Activated naive CD8-positive, alpha-beta T cell treated with anti-CD3 and anti-CD28 coated beads, Interleukin-2, amount 50 U/mL, for 24 hours (primary cell): ENCODE measurements at regions not wholly inside any gene's neighbourhood (a gene's known extent, or its start where the extent isn't known, plus 50 kb on each side); places are given as distances from the start of the nearest gene placed in this dataset.

Experiments used
- ATAC-seq: fragments of 150-1000 bp; cut with Tn5 transposase; one replicate; pipeline ENCODE4 v1.10.0; 2021
- DNase-seq: peaks from one replicate; pipeline ENCODE4 v3.0.0; 2021
- H3K27ac Mint-ChIP-seq: one replicate; pipeline ENCODE4 v1.8.0; 2021; ENCODE audit warnings: mild to moderate bottlenecking, mixed read lengths
- H3K27me3 Mint-ChIP-seq: one replicate; pipeline ENCODE4 v1.8.0; 2021; ENCODE audit warnings: mixed read lengths
- H3K36me3 Mint-ChIP-seq: one replicate; pipeline ENCODE4 v1.8.0; 2021; ENCODE audit warnings: low read depth, mixed read lengths
- H3K4me1 Mint-ChIP-seq: one replicate; pipeline ENCODE4 v1.8.0; 2021; ENCODE audit warnings: mixed read lengths
- H3K4me3 Mint-ChIP-seq: one replicate; pipeline ENCODE4 v1.8.0; 2021; ENCODE audit warnings: mild to moderate bottlenecking, moderate library complexity, mixed read lengths
- H3K9me3 Mint-ChIP-seq: one replicate; pipeline ENCODE4 v1.8.0; 2021; ENCODE audit warnings: mixed read lengths

GRCh38 chr2:44825702-44826101, 115.8 kb upstream of the SIX3 start:
- DNase-seq, result no peak
- H3K27me3 Mint-ChIP-seq, result peaks cover 4% of the 10 kb centered on the region
- H3K9me3 Mint-ChIP-seq, result no peaks in the 10 kb centered on the region
- H3K27ac Mint-ChIP-seq, result no peak overlapping the region
- H3K4me3 Mint-ChIP-seq, result no peak overlapping the region
- no peak for ATAC-seq
- H3K36me3 Mint-ChIP-seq, result no peaks in the 10 kb centered on the region
- no peaks in the 10 kb centered on the region for H3K4me1 Mint-ChIP-seq

- Mint-ChIP-seq H3K27me3 (peaks cover 4% of the 10 kb centered on the region), H3K27ac (no peak overlapping the region)
These were observed 114.9 kb upstream of the SIX3 start for GRCh38 chr2:44826601-44827000.

GRCh38 chr2:44829771-44830170, 111.7 kb upstream of the SIX3 start:
- H3K4me3 Mint-ChIP-seq, result no peak overlapping the region
- ATAC-seq (no peak), DNase-seq (no peak)
- peaks cover 2% of the 10 kb centered on the region for H3K27me3 Mint-ChIP-seq
- peaks cover 3% of the 10 kb centered on the region for H3K9me3 Mint-ChIP-seq
- H3K4me1 Mint-ChIP-seq, result peaks cover 10% of the 10 kb centered on the region
- no peak overlapping the region for H3K27ac Mint-ChIP-seq
- no peaks in the 10 kb centered on the region for H3K36me3 Mint-ChIP-seq

More at GRCh38 chr2:44826601-44827000, 114.9 kb upstream of the SIX3 start:
- ATAC-seq, result no peak
- no peak overlapping the region for H3K4me3 Mint-ChIP-seq
- no peaks in the 10 kb centered on the region for H3K36me3 Mint-ChIP-seq
- no peaks in the 10 kb centered on the region for H3K9me3 Mint-ChIP-seq
- no peak for DNase-seq
- H3K4me1 Mint-ChIP-seq, result no peaks in the 10 kb centered on the region

GRCh38 chr2:44833171-44834069, 108.1 kb upstream of the SIX3 start:
- peak; percentile 25 for ATAC-seq

GRCh38 chr2:44834656-44835055, 106.8 kb upstream of the SIX3 start:
- H3K4me3 Mint-ChIP-seq, result no peak overlapping the region
- peaks cover 21% of the 10 kb centered on the region for H3K4me1 Mint-ChIP-seq
- peaks cover 2% of the 10 kb centered on the region for H3K27me3 Mint-ChIP-seq
- H3K27ac Mint-ChIP-seq, result no peak overlapping the region
- no peak for ATAC-seq
- H3K36me3 Mint-ChIP-seq, result no peaks in the 10 kb centered on the region
- DNase-seq, result no peak
- peaks cover 3% of the 10 kb centered on the region for H3K9me3 Mint-ChIP-seq

More at GRCh38 chr2:44833171-44834069, 108.1 kb upstream of the SIX3 start:
- Mint-ChIP-seq H3K4me1 (peaks cover 21% of the 10 kb centered on the region), H3K4me3 (no peak overlapping the region), H3K9me3 (peaks cover 3% of the 10 kb centered on the region), H3K27me3 (peaks cover 2% of the 10 kb centered on the region), H3K36me3 (no peaks in the 10 kb centered on the region), H3K27ac (peak overlapping the region; percentile 72)
- DNase-seq, result no peak

- Mint-ChIP-seq H3K27ac (no peak overlapping the region), H3K4me1 (peaks cover 21% of the 10 kb centered on the region), H3K9me3 (peaks cover 3% of the 10 kb centered on the region), H3K27me3 (no peaks in the 10 kb centered on the region), H3K36me3 (no peaks in the 10 kb centered on the region), H3K4me3 (no peak overlapping the region)
- ATAC-seq, result peak; percentile 91
- DNase-seq, result peak; percentile 38
These were observed 105.3 kb upstream of the SIX3 start for GRCh38 chr2:44836174-44836573.

- no peak overlapping the region for H3K4me3 Mint-ChIP-seq
These were observed 104.6 kb upstream of the SIX3 start for GRCh38 chr2:44836916-44837315.

GRCh38 chr2:44838116-44838790, 103.2 kb upstream of the SIX3 start:
- H3K9me3 Mint-ChIP-seq, result peaks cover 3% of the 10 kb centered on the region
- ATAC-seq (no peak), DNase-seq (no peak)
- H3K27ac Mint-ChIP-seq, result no peak overlapping the region
- no peak overlapping the region for H3K4me3 Mint-ChIP-seq
- no peaks in the 10 kb centered on the region for H3K36me3 Mint-ChIP-seq
- H3K4me1 Mint-ChIP-seq, result peaks cover 18% of the 10 kb centered on the region
- no peaks in the 10 kb centered on the region for H3K27me3 Mint-ChIP-seq

More at GRCh38 chr2:44836916-44837315, 104.6 kb upstream of the SIX3 start:
- Mint-ChIP-seq H3K9me3 (peaks cover 3% of the 10 kb centered on the region), H3K36me3 (no peaks in the 10 kb centered on the region), H3K27me3 (no peaks in the 10 kb centered on the region), H3K27ac (no peak overlapping the region), H3K4me1 (peaks cover 21% of the 10 kb centered on the region)
- DNase-seq (no peak), ATAC-seq (no peak)

- H3K4me3 Mint-ChIP-seq, result no peak overlapping the region
- no peaks in the 10 kb centered on the region for H3K36me3 Mint-ChIP-seq
- H3K4me1 Mint-ChIP-seq, result peaks cover 11% of the 10 kb centered on the region
- no peak for ATAC-seq
- peaks cover 2% of the 10 kb centered on the region for H3K27me3 Mint-ChIP-seq
- no peaks in the 10 kb centered on the region for H3K9me3 Mint-ChIP-seq
- no peak for DNase-seq
- H3K27ac Mint-ChIP-seq, result no peak overlapping the region
These were observed 102.1 kb upstream of the SIX3 start for GRCh38 chr2:44839370-44839769.

GRCh38 chr2:44839771-44840502, 101.6 kb upstream of the SIX3 start:
- Mint-ChIP-seq H3K4me1 (peaks cover 11% of the 10 kb centered on the region), H3K36me3 (no peaks in the 10 kb centered on the region), H3K27me3 (peaks cover 2% of the 10 kb centered on the region), H3K27ac (no peak overlapping the region), H3K4me3 (no peak overlapping the region), H3K9me3 (no peaks in the 10 kb centered on the region)
- DNase-seq, result no peak
- ATAC-seq, result no peak

GRCh38 chr2:44840503-44840850, 101.0 kb upstream of the SIX3 start:
- H3K27me3 Mint-ChIP-seq, result peaks cover 2% of the 10 kb centered on the region
- no peaks in the 10 kb centered on the region for H3K9me3 Mint-ChIP-seq
- H3K4me3 Mint-ChIP-seq, result no peak overlapping the region
- H3K36me3 Mint-ChIP-seq, result no peaks in the 10 kb centered on the region
- peaks cover 11% of the 10 kb centered on the region for H3K4me1 Mint-ChIP-seq
- DNase-seq (no peak), ATAC-seq (no peak)
- no peak overlapping the region for H3K27ac Mint-ChIP-seq

GRCh38 chr2:44843086-44843485, 98.4 kb upstream of the SIX3 start:
- Mint-ChIP-seq H3K27me3 (peaks cover 9% of the 10 kb centered on the region), H3K9me3 (no peaks in the 10 kb centered on the region), H3K4me3 (no peak overlapping the region), H3K4me1 (no peaks in the 10 kb centered on the region), H3K27ac (no peak overlapping the region), H3K36me3 (no peaks in the 10 kb centered on the region)
- DNase-seq, result no peak
- ATAC-seq, result no peak

GRCh38 chr2:44843641-44844310, 97.7 kb upstream of the SIX3 start:
- Mint-ChIP-seq H3K36me3 (no peaks in the 10 kb centered on the region), H3K4me3 (no peak overlapping the region), H3K27me3 (peaks cover 12% of the 10 kb centered on the region), H3K9me3 (no peaks in the 10 kb centered on the region), H3K4me1 (no peaks in the 10 kb centered on the region), H3K27ac (no peak overlapping the region)
- ATAC-seq, result no peak
- DNase-seq, result no peak

- Mint-ChIP-seq H3K27ac (no peak overlapping the region), H3K9me3 (no peaks in the 10 kb centered on the region), H3K4me3 (no peak overlapping the region), H3K4me1 (no peaks in the 10 kb centered on the region), H3K27me3 (peaks cover 19% of the 10 kb centered on the region), H3K36me3 (no peaks in the 10 kb centered on the region)
- ATAC-seq (no peak), DNase-seq (no peak)
These were observed 96.7 kb upstream of the SIX3 start for GRCh38 chr2:44844651-44845270.
